Caco-2 (cell line): ENCODE measurements at regions not wholly inside any gene's neighbourhood (a gene's known extent, or its start where the extent isn't known, plus 50 kb on each side); places are given as distances from the start of the nearest gene placed in this dataset.

Experiments
- BruUV-seq: library from RNA; stranded (reverse); fragments of 400-500 nt; replicated peaks from 2 replicates; lab custom pipeline; 2021; lab: Mats Ljungman, UMichigan
- CTCF ChIA-PET: fragments of 300-600 bp; sonication (Branson Sonifier 250); formaldehyde crosslinking; loops from one replicate; lab custom pipeline; 2022; ENCODE audit warnings: antibody characterized with exemption; lab: Charles Lee
- POLR2A ChIA-PET: fragments of 300-600 bp; sonication (Branson Sonifier 250); formaldehyde crosslinking; loops from one replicate; lab custom pipeline; 2022; ENCODE audit warnings: antibody characterized with exemption; lab: Charles Lee
- DNase-seq, 2 experiments: peaks; one replicate each; pipeline versions ENCODE4 v3.0.0 to v3.0.0-alpha.2; 2020 to 2022
- H3K27me3 ChIP-seq: replicated peaks from 2 replicates; pipeline ENCODE4 v1.6.0; 2011; ENCODE audit warnings: low read length; ENCODE audit not compliant: control insufficient read depth, insufficient read depth
- H3K36me3 ChIP-seq: 2 replicates; pipeline ENCODE4 v1.5.1; 2011; ENCODE audit warnings: low read length; ENCODE audit not compliant: control insufficient read depth, insufficient read depth
- H3K4me1 ChIP-seq: fragments of 250-450 bp; sonication (Bioruptor Pico); 2 replicates; pipeline ENCODE4 v1.5.1; 2020; ENCODE audit warnings: mild to moderate bottlenecking
- H3K4me3 ChIP-seq: 2 replicates; pipeline ENCODE4 v1.5.1; 2011; ENCODE audit warnings: low read depth, mild to moderate bottlenecking, control low read depth, low read length
- H3K9me3 ChIP-seq: fragments of 250-450 bp; sonication (Bioruptor Pico); 2 replicates; pipeline ENCODE4 v1.5.1; 2020; ENCODE audit warnings: mild to moderate bottlenecking, moderate library complexity
- H3K27ac Mint-ChIP-seq: one replicate; pipeline ENCODE4 v1.8.0; 2022; ENCODE audit warnings: mixed read lengths; ENCODE audit not compliant: unreplicated experiment
- H3K27me3 Mint-ChIP-seq: one replicate; pipeline ENCODE4 v1.8.0; 2022; ENCODE audit warnings: mixed read lengths; ENCODE audit not compliant: insufficient read depth, unreplicated experiment
- H3K36me3 Mint-ChIP-seq: one replicate; pipeline ENCODE4 v1.8.0; 2022; ENCODE audit warnings: mild to moderate bottlenecking, mixed read lengths; ENCODE audit not compliant: insufficient read depth, unreplicated experiment
- H3K4me1 Mint-ChIP-seq: one replicate; pipeline ENCODE4 v1.8.0; 2022; ENCODE audit warnings: low read depth, mixed read lengths; ENCODE audit not compliant: unreplicated experiment
- H3K4me3 Mint-ChIP-seq: one replicate; pipeline ENCODE4 v1.8.0; 2022; ENCODE audit warnings: mild to moderate bottlenecking, moderate library complexity, mixed read lengths; ENCODE audit not compliant: unreplicated experiment
- H3K9me3 Mint-ChIP-seq: one replicate; pipeline ENCODE4 v1.8.0; 2022; ENCODE audit warnings: mixed read lengths; ENCODE audit not compliant: unreplicated experiment
- intact Hi-C: fragments of 100-400 bp; cut with micrococcal nuclease; formaldehyde crosslinking; loops from one replicate; pipeline ENCODE4 v1.10.0; 2022; ENCODE audit not compliant: unreplicated experiment
- TF ChIP-seq, protein P1 (sequence below), 2 experiments: fragments of 200-600 bp in 1 of 2; IDR thresholded peaks; 1 replicate in 1 of 2; 2 replicates in 1 of 2; pipeline versions ENCODE4 v1.5.1 to v1.8.0; 2011 to 2022; ENCODE audit warnings: antibody characterized with exemption in 1 of 2, control low read depth in 1 of 2, inconsistent platforms in 1 of 2, low read depth in 1 of 2, low read length in 1 of 2, mild to moderate bottlenecking in 1 of 2, moderate library complexity in 1 of 2; ENCODE audit not compliant: insufficient read depth in 1 of 2, severe bottlenecking in 1 of 2, unreplicated experiment in 1 of 2

DNA sequence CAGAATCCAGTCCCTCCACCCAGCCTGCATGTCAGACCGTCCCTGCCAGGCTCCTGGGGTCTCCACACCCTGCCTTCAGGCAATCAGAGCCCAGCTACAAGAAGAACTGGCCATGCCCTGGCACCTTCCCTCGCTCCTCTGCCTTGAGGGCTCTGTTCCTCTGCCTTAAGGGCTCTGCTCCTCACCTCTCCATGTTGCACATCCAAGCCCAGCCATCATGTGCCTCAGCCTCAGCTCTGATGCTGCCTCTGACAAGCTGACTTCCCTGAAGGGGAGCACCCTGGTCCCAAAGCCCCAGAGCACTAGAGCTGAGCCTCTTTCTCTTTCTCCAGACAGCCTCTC lies 50.3 kb upstream of the ANTXRL start:
- no peaks in the 10 kb centered on the region for H3K36me3 Mint-ChIP-seq
- Histone ChIP-seq H3K4me1 (no peaks in the 10 kb centered on the region), H3K4me3 (no peak overlapping the region), H3K36me3 (no peaks in the 10 kb centered on the region), H3K27me3 (no peaks in the 10 kb centered on the region; the same call in 1 of the 2 replicates), H3K9me3 (no peaks in the 10 kb centered on the region)
- peaks cover 2% of the 10 kb centered on the region for H3K27me3 Mint-ChIP-seq
- H3K4me3 Mint-ChIP-seq, result no peak overlapping the region
- intact Hi-C loops, result no loop called here
- no peak for DNase-seq
- H3K27ac Mint-ChIP-seq, result no peak overlapping the region
- BruUV-seq, result no TSS peak
- no peaks in the 10 kb centered on the region for H3K4me1 Mint-ChIP-seq
- H3K9me3 Mint-ChIP-seq, result no peaks in the 10 kb centered on the region
- ChIA-PET POLR2A (no interaction called here), CTCF (no interaction called here)
- TF ChIP-seq, protein P1, sequence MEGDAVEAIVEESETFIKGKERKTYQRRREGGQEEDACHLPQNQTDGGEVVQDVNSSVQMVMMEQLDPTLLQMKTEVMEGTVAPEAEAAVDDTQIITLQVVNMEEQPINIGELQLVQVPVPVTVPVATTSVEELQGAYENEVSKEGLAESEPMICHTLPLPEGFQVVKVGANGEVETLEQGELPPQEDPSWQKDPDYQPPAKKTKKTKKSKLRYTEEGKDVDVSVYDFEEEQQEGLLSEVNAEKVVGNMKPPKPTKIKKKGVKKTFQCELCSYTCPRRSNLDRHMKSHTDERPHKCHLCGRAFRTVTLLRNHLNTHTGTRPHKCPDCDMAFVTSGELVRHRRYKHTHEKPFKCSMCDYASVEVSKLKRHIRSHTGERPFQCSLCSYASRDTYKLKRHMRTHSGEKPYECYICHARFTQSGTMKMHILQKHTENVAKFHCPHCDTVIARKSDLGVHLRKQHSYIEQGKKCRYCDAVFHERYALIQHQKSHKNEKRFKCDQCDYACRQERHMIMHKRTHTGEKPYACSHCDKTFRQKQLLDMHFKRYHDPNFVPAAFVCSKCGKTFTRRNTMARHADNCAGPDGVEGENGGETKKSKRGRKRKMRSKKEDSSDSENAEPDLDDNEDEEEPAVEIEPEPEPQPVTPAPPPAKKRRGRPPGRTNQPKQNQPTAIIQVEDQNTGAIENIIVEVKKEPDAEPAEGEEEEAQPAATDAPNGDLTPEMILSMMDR (IDR thresholded peaks at IDR 0.05; ENCODE audit: insufficient read depth in 1 of 2, low read depth in 1 of 2, low read length in 1 of 2, severe bottlenecking in 1 of 2, unreplicated experiment in 1 of 2), result no peak

GRCh38 chr10:46236941-46237681 lies 49.7 kb upstream of the ANTXRL start:
- CTCF ChIA-PET, result no interaction called here
- Mint-ChIP-seq H3K4me3 (no peak overlapping the region), H3K27me3 (peaks cover 3% of the 10 kb centered on the region), H3K4me1 (no peaks in the 10 kb centered on the region), H3K9me3 (no peaks in the 10 kb centered on the region), H3K27ac (no peak overlapping the region), H3K36me3 (no peaks in the 10 kb centered on the region)
- DNase-seq, result no peak
- no TSS peak for BruUV-seq
- no peaks in the 10 kb centered on the region for H3K4me1 ChIP-seq
- no peaks in the 10 kb centered on the region; the same call in 1 of the 2 replicates for H3K27me3 ChIP-seq
- H3K9me3 ChIP-seq, result no peaks in the 10 kb centered on the region; the same call in 1 of the 2 replicates
- intact Hi-C loops, result no loop called here
- TF ChIP-seq, protein P1 (IDR thresholded peaks at IDR 0.05; ENCODE audit: insufficient read depth in 1 of 2, low read depth in 1 of 2, low read length in 1 of 2, severe bottlenecking in 1 of 2, unreplicated experiment in 1 of 2), result no peak
- POLR2A ChIA-PET, result no interaction called here
- no peak overlapping the region for H3K4me3 ChIP-seq
- no peaks in the 10 kb centered on the region for H3K36me3 ChIP-seq
